ENCODE measurements at regions not wholly inside any gene's neighbourhood (a gene's known extent, or its start where the extent isn't known, plus 50 kb on each side); places are given as distances from the start of the nearest gene placed in this dataset.
"Not testable (repeated sequence)": the region's sequence is repeated elsewhere in the genome, so short reads cannot be mapped to it uniquely, and the experiment has no call there.

GRCh38 chr6:126667071-126667470, 327.2 kb downstream of the CENPW start:
- TF ChIP-seq, protein P1, sequence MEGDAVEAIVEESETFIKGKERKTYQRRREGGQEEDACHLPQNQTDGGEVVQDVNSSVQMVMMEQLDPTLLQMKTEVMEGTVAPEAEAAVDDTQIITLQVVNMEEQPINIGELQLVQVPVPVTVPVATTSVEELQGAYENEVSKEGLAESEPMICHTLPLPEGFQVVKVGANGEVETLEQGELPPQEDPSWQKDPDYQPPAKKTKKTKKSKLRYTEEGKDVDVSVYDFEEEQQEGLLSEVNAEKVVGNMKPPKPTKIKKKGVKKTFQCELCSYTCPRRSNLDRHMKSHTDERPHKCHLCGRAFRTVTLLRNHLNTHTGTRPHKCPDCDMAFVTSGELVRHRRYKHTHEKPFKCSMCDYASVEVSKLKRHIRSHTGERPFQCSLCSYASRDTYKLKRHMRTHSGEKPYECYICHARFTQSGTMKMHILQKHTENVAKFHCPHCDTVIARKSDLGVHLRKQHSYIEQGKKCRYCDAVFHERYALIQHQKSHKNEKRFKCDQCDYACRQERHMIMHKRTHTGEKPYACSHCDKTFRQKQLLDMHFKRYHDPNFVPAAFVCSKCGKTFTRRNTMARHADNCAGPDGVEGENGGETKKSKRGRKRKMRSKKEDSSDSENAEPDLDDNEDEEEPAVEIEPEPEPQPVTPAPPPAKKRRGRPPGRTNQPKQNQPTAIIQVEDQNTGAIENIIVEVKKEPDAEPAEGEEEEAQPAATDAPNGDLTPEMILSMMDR (IDR thresholded peaks at IDR 0.05; ENCODE audit: unreplicated experiment), result no peak
- Mint-ChIP-seq H3K4me1 (ENCODE audit: insufficient read depth, unreplicated experiment) (no peaks in the 10 kb centered on the region), H3K4me3 (ENCODE audit: unreplicated experiment) (no peak overlapping the region), H3K36me3 (ENCODE audit: insufficient read depth, unreplicated experiment) (no peaks in the 10 kb centered on the region), H3K9me3 (ENCODE audit: unreplicated experiment) (no peaks in the 10 kb centered on the region), H3K27ac (ENCODE audit: low read depth, unreplicated experiment) (no peak overlapping the region), H3K27me3 (ENCODE audit: insufficient read depth, unreplicated experiment) (no peaks in the 10 kb centered on the region)
- POLR2A ChIA-PET, result interaction anchor here (1.1 kb wide), 1 partner anchor 607 kb away, joined by 3 read pairs; no protein-coding TSS in a partner anchor
- intact Hi-C loops (cut with micrococcal nuclease), result no loop called here
- CTCF ChIA-PET, result interaction anchor here (0.6 kb wide), 1 partner anchor 670 kb away, joined by 5 read pairs; no protein-coding TSS in a partner anchor
- BruUV-seq (replicated peaks), result no TSS peak
- DNase-seq (ENCODE audit: unreplicated experiment), result no peak

DNA sequence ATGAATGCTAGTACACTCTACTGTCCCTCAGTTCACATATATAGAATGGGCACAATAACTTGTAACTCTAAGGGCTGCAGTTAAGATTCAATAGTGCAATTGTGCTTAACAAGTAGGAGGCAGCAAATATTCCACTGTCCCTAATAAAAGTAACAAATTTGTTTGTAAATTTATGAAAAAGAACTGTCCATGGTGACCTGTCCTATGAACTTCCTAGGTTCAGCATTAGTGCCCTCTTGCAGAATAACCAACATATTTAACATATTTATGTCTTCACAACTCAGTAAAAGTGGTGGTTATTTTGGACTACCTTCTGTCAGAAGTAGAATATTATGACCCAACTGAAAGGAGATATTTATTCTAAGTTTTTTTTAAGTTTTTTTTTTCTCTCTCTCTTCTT, 327.8 kb downstream of the CENPW start:
- no peak overlapping the region for H3K4me3 Mint-ChIP-seq (ENCODE audit: unreplicated experiment)
- no peaks in the 10 kb centered on the region for H3K9me3 Mint-ChIP-seq (ENCODE audit: unreplicated experiment)
- intact Hi-C loops (cut with micrococcal nuclease), result no loop called here
- CTCF ChIA-PET, result no interaction called here
- no peaks in the 10 kb centered on the region for H3K27me3 Mint-ChIP-seq (ENCODE audit: insufficient read depth, unreplicated experiment)
- no peaks in the 10 kb centered on the region for H3K36me3 Mint-ChIP-seq (ENCODE audit: insufficient read depth, unreplicated experiment)
- BruUV-seq (replicated peaks), result no TSS peak
- no peak for DNase-seq (ENCODE audit: unreplicated experiment)
- POLR2A ChIA-PET, result no interaction called here
- H3K27ac Mint-ChIP-seq (ENCODE audit: low read depth, unreplicated experiment), result no peak overlapping the region
- no peaks in the 10 kb centered on the region for H3K4me1 Mint-ChIP-seq (ENCODE audit: insufficient read depth, unreplicated experiment)
- TF ChIP-seq, protein P1 (IDR thresholded peaks at IDR 0.05; ENCODE audit: unreplicated experiment), result no peak

DNA sequence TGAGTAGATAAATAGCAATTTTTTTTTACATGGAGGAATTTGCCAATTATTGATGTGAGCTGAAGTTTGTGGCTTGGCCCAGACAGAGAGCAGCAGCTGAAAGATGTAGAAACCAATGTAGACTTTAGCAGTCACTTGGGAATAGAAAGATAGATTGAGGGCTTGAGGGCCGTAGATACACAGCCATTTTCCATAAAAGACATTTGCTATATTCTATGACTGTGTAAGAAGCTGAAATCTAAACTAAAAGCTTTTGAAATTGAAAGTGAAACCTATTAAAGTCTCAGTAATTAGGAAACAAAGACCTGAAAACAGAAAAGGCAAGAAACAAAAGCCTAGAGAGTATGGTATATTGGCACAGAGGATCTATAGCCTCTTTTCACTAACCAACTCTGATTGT, 332.7 kb downstream of the CENPW start:
- Mint-ChIP-seq H3K36me3 (ENCODE audit: insufficient read depth, unreplicated experiment) (no peaks in the 10 kb centered on the region), H3K9me3 (ENCODE audit: unreplicated experiment) (no peaks in the 10 kb centered on the region), H3K4me1 (ENCODE audit: insufficient read depth, unreplicated experiment) (no peaks in the 10 kb centered on the region), H3K27ac (ENCODE audit: low read depth, unreplicated experiment) (no peak overlapping the region), H3K4me3 (ENCODE audit: unreplicated experiment) (no peak overlapping the region), H3K27me3 (ENCODE audit: insufficient read depth, unreplicated experiment) (no peaks in the 10 kb centered on the region)
- TF ChIP-seq, protein P1 (IDR thresholded peaks at IDR 0.05; ENCODE audit: unreplicated experiment), result no peak
- no peak for DNase-seq (ENCODE audit: unreplicated experiment)
- ChIA-PET CTCF (interaction anchor here (0.5 to 1.2 kb wide), 2 partner anchors 16 to 18 kb away, joined by 3 to 5 read pairs; no protein-coding TSS in a partner anchor), POLR2A (no interaction called here)
- intact Hi-C loops (cut with micrococcal nuclease), result no loop called here
- no TSS peak for BruUV-seq (replicated peaks)

- POLR2A ChIA-PET; H3K4me1 Mint-ChIP-seq (ENCODE audit: insufficient read depth, unreplicated experiment): not testable (repeated sequence)
Observed at GRCh38 chr6:126673749-126674148, 333.8 kb downstream of the CENPW start.

DNA sequence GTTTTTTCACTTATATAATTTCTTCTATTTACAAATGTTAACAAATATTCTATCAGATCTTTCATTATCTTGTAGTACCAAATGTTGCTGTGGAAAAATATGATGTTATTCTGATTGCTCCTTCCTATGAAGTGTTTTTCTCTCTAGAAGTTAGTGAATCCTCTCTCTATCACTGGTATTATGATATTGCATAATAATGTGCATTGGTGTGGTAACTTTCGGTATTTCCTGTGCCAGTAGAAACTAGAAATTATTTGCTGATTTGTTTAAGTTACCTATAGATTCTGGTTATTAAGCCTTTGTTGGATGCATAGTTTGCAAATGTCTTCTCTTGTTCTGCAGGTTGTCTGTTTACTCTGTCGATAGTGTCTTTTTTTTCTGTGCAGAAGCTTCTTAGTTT, 342.5 kb downstream of the CENPW start:
- intact Hi-C loops (cut with micrococcal nuclease), result no loop called here
- Mint-ChIP-seq H3K4me1 (ENCODE audit: insufficient read depth, unreplicated experiment) (peaks cover 11% of the 10 kb centered on the region), H3K4me3 (ENCODE audit: unreplicated experiment) (no peak overlapping the region), H3K27ac (ENCODE audit: low read depth, unreplicated experiment) (no peak overlapping the region), H3K9me3 (ENCODE audit: unreplicated experiment) (no peaks in the 10 kb centered on the region), H3K36me3 (ENCODE audit: insufficient read depth, unreplicated experiment) (no peaks in the 10 kb centered on the region), H3K27me3 (ENCODE audit: insufficient read depth, unreplicated experiment) (peaks cover under 1% of the 10 kb centered on the region)
- DNase-seq (ENCODE audit: unreplicated experiment), result peak; percentile 38
- ChIA-PET CTCF (no interaction called here), POLR2A (no interaction called here)
- TF ChIP-seq, protein P1 (IDR thresholded peaks at IDR 0.05; ENCODE audit: unreplicated experiment), result no peak
- no TSS peak for BruUV-seq (replicated peaks)

More at GRCh38 chr6:126673749-126674148, 333.8 kb downstream of the CENPW start:
- CTCF ChIA-PET, result interaction anchor here (1.2 kb wide), 1 partner anchor 640 kb away, joined by 3 read pairs; no protein-coding TSS in a partner anchor
- intact Hi-C loops (cut with micrococcal nuclease); BruUV-seq (replicated peaks); DNase-seq (ENCODE audit: unreplicated experiment); H3K4me3 Mint-ChIP-seq (ENCODE audit: unreplicated experiment); H3K9me3 Mint-ChIP-seq (ENCODE audit: unreplicated experiment); H3K27ac Mint-ChIP-seq (ENCODE audit: low read depth, unreplicated experiment); H3K36me3 Mint-ChIP-seq (ENCODE audit: insufficient read depth, unreplicated experiment); H3K27me3 Mint-ChIP-seq (ENCODE audit: insufficient read depth, unreplicated experiment): not testable (repeated sequence)

All from MCF 10A (cell line).